ENCODE measurements at regions not wholly inside any gene's neighbourhood (a gene's known extent, or its start where the extent isn't known, plus 50 kb on each side); places are given as distances from the start of the nearest gene placed in this dataset.

DNA sequence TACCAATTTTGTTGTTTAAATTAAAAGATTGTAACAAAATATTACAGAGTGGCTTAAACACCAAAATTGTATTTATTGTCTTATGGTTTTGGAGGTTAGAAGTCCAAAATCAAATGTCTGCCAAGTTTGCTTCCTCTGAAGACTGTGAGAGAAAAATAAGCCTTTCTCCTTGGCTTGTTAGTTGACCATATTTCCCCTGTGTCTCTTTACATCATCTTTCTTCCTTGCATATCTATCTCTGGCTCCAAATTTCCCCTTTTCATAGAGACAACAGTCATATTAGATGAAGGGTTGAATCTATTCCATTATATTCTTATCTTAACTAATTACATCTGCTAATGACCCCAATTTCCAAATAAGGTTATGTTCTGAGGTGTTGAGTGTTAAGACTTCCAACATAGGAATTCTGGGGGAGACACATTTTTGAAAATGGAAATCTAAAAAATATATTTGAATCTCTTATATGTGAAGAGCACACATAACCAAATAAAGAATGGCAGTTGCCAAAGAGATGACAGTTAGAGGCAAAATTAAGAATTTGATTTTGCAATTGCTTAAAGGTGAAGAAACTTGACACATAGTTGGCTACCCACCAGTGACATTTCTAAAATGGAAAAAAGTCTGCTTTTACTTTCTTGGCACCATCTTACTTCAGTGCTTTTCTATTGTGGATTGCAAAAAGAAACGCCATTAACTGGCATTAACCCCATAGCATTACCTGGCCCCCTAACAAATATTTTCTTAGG lies 407.2 kb downstream of the FSCB start:
- TF ChIP-seq, protein P1, sequence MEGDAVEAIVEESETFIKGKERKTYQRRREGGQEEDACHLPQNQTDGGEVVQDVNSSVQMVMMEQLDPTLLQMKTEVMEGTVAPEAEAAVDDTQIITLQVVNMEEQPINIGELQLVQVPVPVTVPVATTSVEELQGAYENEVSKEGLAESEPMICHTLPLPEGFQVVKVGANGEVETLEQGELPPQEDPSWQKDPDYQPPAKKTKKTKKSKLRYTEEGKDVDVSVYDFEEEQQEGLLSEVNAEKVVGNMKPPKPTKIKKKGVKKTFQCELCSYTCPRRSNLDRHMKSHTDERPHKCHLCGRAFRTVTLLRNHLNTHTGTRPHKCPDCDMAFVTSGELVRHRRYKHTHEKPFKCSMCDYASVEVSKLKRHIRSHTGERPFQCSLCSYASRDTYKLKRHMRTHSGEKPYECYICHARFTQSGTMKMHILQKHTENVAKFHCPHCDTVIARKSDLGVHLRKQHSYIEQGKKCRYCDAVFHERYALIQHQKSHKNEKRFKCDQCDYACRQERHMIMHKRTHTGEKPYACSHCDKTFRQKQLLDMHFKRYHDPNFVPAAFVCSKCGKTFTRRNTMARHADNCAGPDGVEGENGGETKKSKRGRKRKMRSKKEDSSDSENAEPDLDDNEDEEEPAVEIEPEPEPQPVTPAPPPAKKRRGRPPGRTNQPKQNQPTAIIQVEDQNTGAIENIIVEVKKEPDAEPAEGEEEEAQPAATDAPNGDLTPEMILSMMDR (IDR thresholded peaks at IDR 0.05; ENCODE audit: low read depth, low read length, missing control alignments): no peak
- no peaks in the 10 kb centered on the region for H3K27me3 ChIP-seq (replicated peaks)
- H3K27ac ChIP-seq: no peak overlapping the region
- H3K36me3 ChIP-seq (replicated peaks): no peaks in the 10 kb centered on the region
- DNase-seq: no peak
- no peak overlapping the region for H3K4me3 ChIP-seq (ENCODE audit: low read depth, low read length)
- in situ Hi-C loops (cut with HindIII; ENCODE audit: low pct_ligation_motif_present, low sequenced_read_pairs): no loop called here

DNA sequence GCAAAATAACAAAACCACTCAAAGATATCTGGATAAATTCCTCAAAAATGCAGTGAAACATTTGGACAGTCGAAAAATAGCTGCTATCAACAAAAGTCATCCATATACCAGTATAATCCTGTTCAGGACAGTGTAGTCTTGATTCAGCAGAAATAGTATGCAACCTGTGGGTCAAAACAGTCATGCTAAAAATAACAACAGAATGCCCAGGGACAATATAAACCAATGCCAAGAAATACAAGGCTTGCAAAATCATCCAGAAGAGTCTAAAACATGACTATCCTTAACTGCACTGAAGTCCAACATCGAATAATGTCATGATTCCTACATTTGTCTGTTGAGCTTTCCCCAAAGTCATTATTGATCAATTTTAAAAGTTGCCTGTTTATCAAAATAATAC lies 425.9 kb downstream of the FSCB start:
- no peak for DNase-seq
- in situ Hi-C loops (cut with HindIII; ENCODE audit: low pct_ligation_motif_present, low sequenced_read_pairs): no loop called here

DNA sequence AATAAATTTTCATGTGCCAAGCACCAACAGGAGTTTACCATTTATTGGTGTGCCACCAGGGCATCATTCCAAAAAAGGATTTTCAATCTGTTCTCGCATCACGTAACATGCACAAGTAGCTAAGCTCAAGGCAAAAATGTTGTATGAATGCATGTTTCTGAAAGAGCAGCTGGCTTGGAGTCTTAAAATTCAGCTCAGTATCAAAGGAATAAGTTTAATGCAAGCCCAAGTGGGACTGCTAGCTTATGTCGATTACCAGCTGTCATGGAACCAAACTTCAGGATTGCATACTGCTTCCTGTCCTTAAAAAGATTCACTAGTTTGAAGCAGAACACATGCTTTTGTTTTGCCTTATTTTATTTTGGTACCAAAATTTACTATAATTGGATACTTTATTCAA lies 437.0 kb downstream of the FSCB start:
- no peaks in the 10 kb centered on the region for H3K27me3 ChIP-seq (replicated peaks)
- TF ChIP-seq, protein P1 (IDR thresholded peaks at IDR 0.05; ENCODE audit: low read depth, low read length, missing control alignments): no peak
- in situ Hi-C loops (cut with HindIII; ENCODE audit: low pct_ligation_motif_present, low sequenced_read_pairs): no loop called here
- H3K27ac ChIP-seq: no peak overlapping the region
- no peaks in the 10 kb centered on the region for H3K36me3 ChIP-seq (replicated peaks)
- DNase-seq: no peak
- H3K4me3 ChIP-seq (ENCODE audit: low read depth, low read length): no peak overlapping the region

More for the DNA sequence above, 425.9 kb downstream of the FSCB start:
- no peak overlapping the region for H3K4me3 ChIP-seq (ENCODE audit: low read depth, low read length)
- TF ChIP-seq, protein P1 (IDR thresholded peaks at IDR 0.05; ENCODE audit: low read depth, low read length, missing control alignments): no peak
- H3K27me3 ChIP-seq (replicated peaks): no peaks in the 10 kb centered on the region
- H3K36me3 ChIP-seq (replicated peaks): no peaks in the 10 kb centered on the region
- H3K27ac ChIP-seq: no peak overlapping the region

DNA sequence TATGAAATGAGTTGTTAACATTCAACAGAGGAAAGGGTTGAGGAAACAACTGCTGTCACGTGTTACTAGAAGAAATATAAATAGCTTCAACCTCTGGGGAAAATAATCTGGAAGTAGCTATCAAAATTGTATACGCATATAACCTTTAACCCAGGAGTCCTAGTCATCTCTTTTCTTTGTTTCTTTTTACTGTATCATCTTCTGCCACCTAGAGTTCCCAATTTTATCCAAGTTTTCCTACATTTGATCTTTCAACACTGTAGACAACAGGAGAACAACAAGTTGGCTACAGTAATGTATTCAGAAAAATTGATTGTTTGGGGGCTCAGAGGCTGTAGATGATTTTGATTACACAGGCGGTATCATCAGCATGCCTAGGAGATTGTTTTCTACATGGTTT lies 453.7 kb downstream of the FSCB start:
- Histone ChIP-seq H3K36me3 (replicated peaks) (no peaks in the 10 kb centered on the region), H3K4me3 (ENCODE audit: low read depth, low read length) (no peak overlapping the region), H3K27me3 (replicated peaks) (no peaks in the 10 kb centered on the region), H3K27ac (no peak overlapping the region)
- in situ Hi-C loops (cut with HindIII; ENCODE audit: low pct_ligation_motif_present, low sequenced_read_pairs): no loop called here
- no peak for DNase-seq
- TF ChIP-seq, protein P1 (IDR thresholded peaks at IDR 0.05; ENCODE audit: low read depth, low read length, missing control alignments): no peak

DNA sequence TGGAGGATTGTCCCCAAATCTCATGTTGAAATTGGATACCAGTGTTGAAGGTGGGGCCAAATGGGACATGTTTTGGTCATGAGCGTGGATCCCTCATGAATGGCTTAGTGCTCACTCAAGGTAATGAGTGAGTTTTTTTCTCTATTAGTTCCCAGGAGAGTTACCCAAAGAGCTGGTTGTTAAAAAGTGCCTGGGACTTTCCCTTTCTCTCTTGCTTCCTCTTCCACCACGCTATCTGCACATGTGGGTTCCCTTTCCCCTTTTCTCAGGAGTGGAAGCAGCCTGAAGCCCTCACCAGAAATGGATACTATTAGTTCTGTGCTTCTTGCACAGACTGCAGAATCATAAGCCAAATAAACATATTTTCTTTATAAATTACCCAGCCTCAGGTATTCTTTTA lies 465.4 kb downstream of the FSCB start:
- Histone ChIP-seq H3K4me3 (ENCODE audit: low read depth, low read length) (no peak overlapping the region), H3K27ac (no peak overlapping the region), H3K27me3 (replicated peaks) (no peaks in the 10 kb centered on the region), H3K36me3 (replicated peaks) (no peaks in the 10 kb centered on the region)
- TF ChIP-seq, protein P1 (IDR thresholded peaks at IDR 0.05; ENCODE audit: low read depth, low read length, missing control alignments): no peak
- DNase-seq: no peak
- in situ Hi-C loops (cut with HindIII; ENCODE audit: low pct_ligation_motif_present, low sequenced_read_pairs): no loop called here

DNA sequence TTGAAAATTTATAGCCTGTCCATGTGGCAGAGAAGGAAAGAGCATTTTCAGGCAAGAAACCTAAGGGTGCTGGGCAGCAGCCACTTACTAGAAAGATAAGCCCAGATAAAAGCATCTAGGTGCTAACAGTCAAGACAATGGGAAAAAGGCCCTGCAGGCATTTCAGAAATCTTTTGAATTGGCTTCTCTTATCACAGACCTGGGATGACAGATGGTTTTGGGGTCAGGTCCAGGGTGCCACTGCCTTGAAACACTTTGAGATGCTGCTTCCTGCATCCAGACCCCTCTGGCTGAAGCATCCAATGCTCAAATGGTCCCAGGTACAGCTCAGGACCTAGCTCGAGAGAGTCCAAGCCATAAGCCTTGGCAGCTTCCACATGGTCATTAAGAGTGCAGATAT lies 466.5 kb downstream of the FSCB start:
- Histone ChIP-seq H3K36me3 (replicated peaks) (no peaks in the 10 kb centered on the region), H3K27ac (no peak overlapping the region), H3K4me3 (ENCODE audit: low read depth, low read length) (no peak overlapping the region), H3K27me3 (replicated peaks) (no peaks in the 10 kb centered on the region)
- in situ Hi-C loops (cut with HindIII; ENCODE audit: low pct_ligation_motif_present, low sequenced_read_pairs): no loop called here
- no peak for DNase-seq
- TF ChIP-seq, protein P1 (IDR thresholded peaks at IDR 0.05; ENCODE audit: low read depth, low read length, missing control alignments): no peak
